Activated effector memory CD4-positive, alpha-beta T cell treated with Interleukin-2 at 50 U/mL for 16 hours (primary cell): ENCODE measurements at regions not wholly inside any gene's neighbourhood (a gene's known extent, or its start where the extent isn't known, plus 50 kb on each side); places are given as distances from the start of the nearest gene placed in this dataset.

Experiments
- DNase-seq: peaks from one replicate; pipeline ENCODE4 v3.0.0-alpha.2; 2020

DNA sequence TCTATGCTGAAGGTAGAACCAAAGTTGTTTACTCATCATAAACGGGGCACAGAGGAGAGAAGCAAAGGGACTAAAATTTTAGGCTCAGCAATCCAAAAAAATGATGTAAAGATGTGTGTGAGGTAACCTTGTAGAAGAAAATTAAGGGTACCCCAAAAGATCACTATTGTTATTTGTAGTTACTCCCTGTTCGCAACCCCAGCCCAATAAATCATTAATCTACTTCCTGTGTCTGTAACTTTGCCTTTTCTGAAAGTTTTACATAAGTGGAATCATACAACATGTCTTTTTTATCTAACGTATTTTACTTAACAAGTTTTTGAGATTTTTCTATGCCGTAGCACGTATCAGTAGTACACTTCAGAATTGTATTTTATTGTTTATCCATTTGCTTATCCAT, 1114.8 kb upstream of the GJE1 start:
- DNase-seq, result no peak

DNA sequence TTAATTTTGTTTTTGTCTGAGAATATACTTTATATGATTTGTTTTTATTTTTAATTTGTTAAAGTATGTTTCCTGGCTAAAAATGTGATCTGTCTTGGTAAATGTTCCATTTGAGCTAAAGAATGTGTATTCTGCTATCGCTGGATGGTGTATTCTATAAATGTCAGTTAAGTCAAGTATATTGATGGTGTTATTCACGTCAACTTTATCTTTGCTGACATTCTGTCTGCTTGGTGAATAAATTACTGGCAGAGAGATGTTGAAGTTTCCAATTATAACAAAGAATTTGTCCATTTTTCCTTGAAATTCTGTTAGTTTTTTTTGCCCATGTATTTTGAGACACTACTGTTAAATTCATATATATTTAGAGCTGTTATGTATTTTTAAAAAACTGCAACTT, 1131.8 kb upstream of the GJE1 start:
- no peak for DNase-seq

DNA sequence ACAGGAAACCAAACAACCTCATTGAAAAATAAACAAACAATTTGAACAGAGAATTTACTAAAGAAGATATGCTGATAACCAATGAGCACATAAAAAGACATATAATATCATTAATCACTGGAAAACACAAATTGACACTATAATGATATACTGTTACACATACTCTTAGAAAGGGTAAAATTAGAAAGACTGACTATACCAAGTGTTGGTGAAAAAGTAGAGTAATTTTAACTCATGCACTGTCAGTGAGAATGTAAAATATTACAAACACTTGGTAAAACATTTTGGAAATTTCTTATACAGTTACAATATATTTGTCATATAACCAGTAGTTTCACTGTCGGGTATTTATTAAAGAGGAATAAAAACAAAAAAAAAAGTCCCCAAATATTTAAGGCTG, 1139.2 kb upstream of the GJE1 start:
- no peak for DNase-seq

DNA sequence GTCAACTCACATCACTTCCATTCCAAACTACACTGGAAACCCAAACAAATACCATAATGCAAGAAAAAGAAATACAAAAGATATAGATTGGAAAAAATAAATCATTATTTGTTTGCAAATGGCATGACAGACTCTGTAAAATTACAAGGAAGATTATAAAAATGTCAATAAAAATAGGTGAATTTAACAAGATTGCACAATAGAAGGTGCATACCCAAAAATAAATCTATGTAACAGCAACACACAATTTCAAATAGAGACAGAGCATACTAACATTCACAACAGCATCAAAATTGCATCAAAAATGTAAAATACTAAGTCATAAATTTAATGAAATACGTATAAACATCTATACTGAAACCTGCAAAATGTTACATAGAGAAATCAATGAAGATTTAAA, 1140.0 kb upstream of the GJE1 start:
- no peak for DNase-seq

DNA sequence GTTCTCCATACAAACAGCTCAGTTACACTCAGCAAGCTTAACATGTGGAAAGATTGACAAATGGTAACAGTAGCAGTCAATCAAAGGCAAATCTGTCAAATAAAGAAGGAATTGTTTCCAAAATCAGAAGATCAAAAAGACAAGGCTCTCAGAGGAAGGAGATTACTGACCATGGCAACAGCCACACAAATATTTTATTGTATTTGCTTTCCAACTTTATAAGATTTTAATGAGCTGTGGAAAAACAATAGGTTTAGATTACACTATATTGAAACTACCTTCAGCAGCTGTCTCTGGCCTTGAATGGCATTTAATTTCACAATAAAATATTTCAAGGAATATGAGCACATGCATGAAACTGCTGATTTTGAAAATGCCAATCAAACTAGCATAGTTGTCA, 1143.9 kb upstream of the GJE1 start:
- no peak for DNase-seq

DNA sequence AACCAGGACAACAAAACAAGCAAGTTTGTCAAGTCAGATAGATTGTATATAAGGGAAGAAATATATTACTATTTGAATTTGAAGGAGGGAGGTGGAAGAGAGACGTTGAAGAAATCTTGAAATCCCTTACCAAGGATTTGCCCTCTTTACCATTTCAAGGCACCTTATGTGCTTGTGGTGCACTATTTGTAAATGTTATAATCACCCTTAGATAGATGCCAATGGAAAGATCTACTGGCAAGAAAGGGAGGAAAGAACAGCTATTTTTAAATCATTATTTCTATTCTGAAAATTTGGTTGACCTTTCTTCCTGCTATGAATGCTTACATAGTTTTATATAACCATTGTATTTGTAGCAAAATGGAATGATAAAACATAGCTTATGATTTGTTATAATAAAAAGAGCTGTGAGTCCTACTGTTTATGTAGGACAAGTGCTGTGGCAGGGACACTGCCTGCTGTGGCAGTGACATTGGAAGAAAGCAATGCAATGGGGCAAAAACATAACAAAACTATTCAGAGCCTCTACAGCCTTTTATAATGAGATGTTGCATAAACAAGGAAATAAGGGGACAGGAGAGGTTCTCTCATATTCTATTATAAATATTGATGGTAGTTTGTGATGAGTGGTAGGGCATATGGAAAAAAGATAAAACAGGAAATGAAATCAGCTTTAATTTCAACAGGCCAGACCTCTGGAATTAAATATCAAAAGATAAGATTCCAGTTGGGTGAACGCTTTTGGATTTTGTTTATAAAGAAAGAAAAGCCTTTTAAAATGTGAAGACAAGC, 1145.2 kb upstream of the GJE1 start:
- DNase-seq, result no peak

DNA sequence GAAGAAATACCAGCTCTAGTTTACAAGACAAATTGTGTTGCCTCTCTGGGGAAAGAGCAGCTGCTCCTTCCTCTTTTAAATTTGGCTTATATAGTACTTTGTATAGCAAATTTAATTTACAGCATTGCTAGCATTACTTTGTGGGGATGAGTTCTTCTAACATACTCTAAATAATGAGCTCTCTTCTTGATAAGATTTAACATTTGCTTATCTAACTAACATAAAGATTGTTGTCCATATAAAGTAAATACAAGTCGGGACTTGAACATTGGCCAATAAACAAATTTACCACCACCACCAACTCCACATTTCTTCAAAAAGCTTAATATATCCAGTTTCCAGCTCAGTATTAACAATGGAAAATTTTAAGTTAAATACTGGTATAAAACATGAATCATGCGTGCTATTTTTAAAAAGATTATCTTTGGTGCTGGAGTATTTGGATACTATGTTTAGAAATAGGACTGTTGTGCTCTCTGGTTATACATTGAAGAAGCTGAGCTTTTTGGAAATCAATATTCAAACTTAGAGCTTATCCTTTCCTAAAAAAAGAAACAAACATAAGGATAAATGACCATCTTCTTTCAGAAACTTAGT, 1146.9 kb upstream of the GJE1 start:
- no peak for DNase-seq

DNA sequence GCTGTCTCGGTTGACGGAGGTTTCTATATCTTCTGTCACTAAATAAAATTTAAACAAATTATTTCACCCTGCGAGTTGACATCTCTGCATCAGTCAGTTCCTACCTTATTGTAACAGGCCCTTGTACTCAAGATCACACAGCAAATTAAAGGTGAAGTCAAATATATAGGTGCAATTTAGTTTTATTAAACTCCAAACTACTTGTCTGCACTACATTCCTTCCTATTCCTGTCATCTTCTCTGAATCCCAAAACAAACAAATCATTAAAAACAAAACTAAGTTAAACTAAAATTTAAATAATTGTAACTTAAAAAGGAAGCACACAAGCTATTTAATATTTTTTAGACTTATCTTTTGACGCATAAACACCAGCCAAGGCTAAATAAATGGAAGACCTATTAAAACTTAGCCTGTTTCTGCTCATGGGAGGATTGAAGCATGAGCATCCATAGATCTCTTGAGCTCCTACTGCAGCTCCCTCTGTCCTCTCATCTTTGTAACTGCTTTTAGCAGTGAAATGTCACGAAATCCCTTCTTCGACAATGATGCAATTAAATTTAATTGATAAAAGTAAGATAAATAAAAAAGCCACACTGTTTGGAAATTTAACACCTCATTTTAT, 1152.3 kb upstream of the GJE1 start:
- no peak for DNase-seq

DNA sequence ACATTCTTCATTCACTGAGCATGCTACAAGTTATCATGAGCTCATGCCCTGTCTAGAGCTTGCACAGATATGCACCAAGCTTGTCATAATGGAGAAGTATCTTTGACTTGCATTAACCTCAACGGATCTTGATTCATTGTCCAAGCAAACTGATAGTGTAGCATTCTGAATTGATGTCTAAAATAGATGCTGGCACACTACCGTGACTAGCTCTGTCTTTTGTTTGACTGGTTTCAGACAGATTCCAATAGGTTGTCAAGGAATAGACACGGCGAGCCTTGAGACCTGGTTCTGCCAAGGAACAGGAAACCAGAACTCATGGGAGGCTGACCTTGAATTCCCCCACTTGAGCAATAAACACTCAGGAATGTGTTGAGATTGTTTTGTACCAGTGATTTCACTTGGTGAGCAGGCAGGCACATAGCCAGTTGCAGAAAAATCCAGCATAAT, 1153.1 kb upstream of the GJE1 start:
- DNase-seq, result no peak

DNA sequence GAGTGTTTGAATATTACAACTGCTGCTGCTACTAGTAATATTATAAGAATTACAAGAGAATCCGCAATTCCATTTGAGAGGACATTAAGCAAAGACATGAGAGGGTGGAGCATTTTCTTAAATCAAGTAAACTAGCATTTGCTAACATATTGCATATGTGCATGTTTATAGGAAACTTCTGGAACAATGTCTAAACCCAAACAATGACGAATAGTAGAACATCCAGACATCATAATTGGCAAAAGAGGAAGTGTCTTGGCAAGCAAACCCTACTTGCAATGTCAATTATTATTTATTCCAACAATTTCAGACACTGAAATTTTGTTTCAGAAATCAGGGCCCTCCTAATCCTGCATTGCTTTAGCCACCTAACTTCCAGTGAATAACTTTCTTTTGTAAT, 1155.3 kb upstream of the GJE1 start:
- DNase-seq, result no peak

DNA sequence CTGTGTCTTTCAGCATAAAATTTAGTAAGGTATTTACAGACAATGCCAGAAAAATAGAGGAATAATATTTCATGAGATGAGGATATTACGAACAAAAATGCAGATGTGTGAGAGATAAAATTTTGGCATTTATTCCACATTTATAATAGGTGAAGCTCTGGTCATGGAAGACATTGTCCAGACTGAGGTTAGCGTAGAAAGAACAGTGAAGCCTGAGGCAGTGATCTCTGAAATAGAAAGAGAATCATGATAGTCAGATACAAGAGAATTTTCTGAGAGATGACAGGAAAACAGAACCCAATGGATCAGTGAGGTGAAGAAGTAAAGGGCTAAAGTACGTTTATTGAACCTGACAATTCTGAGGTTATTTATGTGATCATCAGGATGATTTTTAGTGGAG, 1155.9 kb upstream of the GJE1 start:
- DNase-seq, result no peak

DNA sequence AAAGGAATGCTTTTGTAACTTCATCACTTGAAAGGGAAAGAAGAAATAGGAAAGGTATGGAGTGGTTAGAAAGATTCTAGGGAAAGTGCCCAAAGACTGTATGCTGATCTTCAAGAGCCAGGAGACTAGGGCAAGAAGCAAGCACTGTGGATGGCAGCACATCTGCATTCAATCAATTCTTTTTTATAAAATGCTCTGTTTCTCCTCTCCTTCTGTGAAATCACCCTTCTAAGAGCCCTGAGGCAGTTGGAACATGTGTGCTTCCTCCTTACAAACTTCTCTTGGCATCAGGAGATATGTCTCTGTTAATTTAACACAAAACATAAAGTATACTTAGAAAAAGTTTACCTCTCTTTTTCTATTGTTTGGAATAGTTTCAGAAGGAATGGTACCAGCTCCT, 1162.2 kb upstream of the GJE1 start:
- DNase-seq, result no peak

DNA sequence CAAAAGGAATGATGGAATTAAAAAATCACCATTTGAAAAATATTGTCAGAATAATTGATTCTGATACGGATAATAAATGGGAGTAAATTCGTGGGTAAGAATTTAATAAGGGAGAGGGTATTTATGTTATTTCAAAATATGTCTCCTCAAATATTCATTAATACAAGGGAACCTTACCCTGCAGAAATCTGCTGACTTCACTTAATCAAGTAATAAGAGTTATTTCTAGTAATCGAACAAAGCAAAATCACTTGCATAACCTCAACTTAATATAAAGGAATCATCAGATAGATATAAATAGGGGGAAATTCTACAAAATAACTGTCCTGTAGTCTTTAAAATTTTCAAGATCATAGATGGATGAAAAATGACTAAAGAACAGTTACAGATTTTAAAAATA, 1164.7 kb upstream of the GJE1 start:
- no peak for DNase-seq

DNA sequence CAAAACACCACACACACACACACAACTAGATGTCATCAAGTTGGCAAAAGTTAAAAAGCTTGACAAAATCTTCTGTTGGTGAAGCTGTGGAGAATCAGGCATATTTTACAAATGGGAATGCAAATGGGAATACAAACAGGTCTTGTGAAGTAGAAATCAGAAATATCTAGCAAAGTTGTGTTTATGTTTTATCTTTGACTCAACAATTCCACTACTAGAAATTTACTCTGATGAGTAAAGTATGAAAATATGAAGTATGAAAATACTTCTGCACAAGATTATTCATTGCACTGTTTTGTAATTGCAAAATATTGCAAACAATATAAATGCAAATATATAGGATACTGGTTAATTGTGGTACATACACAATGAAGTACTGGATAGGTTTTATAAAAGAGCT, 1166.0 kb upstream of the GJE1 start:
- DNase-seq, result no peak

DNA sequence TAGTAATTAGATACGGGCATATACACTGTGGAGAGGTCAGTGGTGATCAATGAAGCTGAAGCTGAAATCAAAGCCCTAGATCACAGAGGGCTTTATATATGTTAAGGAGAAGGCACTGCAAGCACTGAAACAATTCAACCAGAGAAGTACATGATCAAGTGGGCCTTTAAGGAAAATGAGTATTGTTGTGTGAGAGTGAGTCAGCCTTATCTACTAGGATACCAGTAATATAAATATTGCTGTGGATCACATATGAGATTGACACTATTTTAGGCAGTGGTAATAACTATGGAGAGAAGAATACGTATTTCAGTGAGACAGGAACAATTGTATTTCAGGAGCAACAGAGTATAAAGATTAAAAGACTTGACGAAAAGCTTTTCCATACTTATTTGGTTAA, 1172.2 kb upstream of the GJE1 start:
- no peak for DNase-seq

DNA sequence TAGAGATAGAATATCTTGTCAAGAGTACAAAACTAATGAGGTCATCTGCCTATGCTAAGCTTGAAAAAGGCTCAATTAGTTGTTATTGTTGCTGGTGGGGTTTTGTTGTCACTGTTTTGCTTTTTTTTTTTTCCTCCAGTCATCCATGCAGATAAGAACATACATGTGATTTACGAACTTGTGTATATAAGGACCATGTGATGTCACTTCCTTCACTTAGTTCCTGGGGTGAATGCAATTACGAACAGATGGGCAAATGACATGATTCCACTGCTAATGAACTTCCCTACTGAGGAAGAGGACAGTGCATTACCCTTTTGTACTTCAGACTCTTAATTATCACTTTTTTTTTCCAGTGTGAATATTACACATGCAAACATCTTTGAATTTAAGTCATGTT, 1175.3 kb upstream of the GJE1 start:
- no peak for DNase-seq

DNA sequence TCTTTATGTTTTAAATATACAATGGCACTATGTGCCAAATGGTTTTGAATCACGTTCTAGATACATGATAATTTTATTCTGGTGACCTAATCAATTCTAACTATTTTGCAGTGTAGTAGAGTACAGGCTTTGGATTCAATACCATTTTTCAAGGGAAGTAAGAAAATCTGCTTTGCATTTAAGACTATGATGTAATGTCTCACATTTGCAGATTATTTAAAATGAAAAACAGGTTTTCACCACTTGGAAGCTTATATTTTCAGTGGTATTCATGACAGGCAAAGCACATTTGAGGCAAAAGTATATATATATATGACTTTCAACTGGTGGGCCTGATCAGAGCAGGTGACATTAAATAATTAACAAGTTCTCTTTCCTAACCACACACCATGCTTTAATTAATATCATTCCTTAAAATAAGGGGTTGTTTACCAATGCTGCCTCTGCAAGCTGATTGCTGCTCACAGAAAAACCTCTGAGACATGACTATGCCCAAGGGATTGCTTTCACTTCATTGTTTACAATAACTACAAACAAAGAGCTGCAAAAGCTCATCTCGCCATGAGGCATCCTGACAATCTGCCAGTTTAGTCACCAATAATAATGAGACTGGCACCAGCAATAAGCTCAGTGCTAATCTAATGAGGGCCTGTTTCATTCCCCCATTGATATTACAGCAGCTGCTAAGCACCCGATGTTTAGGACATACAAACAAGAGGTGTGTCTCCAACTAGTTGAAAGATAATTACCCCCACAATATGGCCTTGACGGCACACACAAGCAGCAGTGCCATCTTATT, 1176.0 kb upstream of the GJE1 start:
- DNase-seq, result no peak

DNA sequence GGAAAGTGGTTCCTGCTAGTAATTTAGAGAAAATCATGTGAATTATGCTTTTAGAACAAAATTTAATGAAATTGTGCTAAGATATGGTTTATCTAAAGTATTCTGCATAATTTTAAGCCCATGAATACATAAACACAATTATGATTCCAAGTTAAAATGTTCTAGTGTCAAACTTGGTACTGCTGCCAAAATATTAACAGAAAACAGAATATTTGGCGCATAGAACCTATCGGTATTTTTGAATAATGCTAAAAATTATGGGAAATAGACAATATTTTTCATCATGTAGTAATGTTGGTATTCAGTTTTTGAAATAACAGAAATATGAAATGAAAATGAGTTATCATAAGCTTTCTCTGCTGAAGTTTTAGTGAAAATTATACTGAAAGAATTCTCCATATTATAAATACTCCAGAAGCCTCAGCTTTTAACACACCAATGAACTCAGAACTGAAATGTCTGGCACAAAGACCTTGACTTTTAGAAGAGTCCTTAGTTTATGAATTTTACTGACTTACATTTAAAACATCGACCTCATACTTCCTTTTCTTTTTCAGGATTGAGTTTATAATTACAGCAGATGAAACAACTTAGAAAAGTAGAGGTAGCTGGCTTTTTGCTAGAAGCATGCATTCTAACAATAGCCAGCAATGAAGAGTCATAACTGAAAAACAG, 1192.3 kb upstream of the GJE1 start:
- no peak for DNase-seq

DNA sequence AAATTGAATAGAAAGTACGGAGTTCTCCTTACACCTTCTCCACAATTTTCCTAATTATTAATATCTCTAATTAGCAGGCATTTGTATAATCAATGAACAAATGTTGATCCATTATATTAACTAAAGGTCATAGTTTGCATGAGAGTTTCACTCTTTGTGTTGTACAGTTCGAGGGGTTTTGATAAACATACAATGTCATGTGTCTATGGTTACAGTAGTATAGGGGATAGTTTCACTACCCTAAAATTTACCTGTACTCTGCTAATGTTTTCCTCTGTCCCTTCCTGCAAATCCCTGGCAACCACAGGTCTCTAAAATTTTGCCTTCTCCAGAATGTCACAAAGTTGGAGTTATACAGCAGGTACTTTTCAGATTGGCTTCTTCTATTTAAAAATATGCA, 1199.8 kb upstream of the GJE1 start:
- no peak for DNase-seq

DNA sequence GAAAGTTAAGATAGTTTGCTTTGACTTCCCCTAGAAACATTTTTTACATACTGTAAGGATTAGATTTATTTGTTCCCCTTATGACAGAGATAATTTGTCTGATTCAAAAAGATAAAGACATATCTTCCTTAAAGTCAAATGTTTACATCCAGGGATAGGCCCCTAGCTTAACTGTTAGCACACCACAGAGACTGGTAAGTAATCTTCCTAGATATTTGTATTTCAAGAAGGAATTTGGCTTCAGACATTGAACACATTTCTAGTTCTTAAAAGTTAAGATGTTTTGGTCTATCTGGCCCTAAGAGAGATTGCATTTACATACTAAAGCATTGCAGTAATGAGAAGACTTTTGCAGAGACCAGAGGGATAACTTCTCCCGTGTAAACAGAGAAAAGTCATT, 1201.1 kb upstream of the GJE1 start:
- no peak for DNase-seq

DNA sequence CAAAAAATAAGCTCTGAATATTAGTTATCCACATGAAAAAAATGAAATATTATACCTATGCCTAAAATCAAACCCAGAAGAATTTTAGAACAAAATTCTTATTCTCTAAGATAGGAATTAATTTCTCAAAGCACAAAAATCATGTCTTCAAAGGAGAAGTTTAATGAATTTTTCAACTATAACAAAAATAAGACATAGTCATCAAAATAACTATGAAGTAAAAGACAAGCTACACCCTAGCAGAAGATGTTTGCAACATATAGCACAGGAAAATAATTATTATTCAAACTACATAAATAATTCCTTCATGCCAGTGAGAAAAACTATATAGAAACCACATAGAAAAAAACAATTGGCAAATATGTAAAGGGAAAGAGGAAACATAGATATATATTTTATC, 1203.6 kb upstream of the GJE1 start:
- DNase-seq, result no peak

DNA sequence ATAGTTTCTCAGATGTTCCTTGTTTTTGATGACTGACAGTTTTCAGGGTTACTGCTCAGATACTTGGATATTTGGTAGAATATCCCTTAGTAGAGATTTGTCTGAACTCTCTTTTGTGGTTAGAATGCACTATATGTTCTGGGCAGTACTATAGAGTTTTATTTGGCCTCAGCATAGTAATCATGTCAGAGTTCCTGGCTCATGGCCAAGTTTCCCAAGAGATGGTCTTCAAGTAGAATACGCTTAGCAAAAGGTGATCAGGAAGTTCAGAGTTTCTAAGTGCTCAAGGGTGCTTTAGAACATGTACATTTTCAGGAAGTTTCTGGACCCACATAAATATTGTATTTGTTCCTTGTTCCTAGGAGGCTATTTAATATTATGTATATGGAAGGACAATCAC, 1209.7 kb upstream of the GJE1 start:
- DNase-seq, result no peak
